BE2C (cell line): ENCODE measurements at regions not wholly inside any gene's neighbourhood (a gene's known extent, or its start where the extent isn't known, plus 50 kb on each side); places are given as distances from the start of the nearest gene placed in this dataset.
"Not testable (repeated sequence)": the region's sequence is repeated elsewhere in the genome, so short reads cannot be mapped to it uniquely, and the experiment has no call there.

Experiments used
- DNase-seq: peaks from one replicate; pipeline ENCODE4 v3.0.0-alpha.2; 2020
- H3K27me3 ChIP-seq: fragments of 250-450 bp; sonication (Bioruptor Pico); 2 replicates; pipeline ENCODE4 v1.5.1; 2020; ENCODE audit warnings: mild to moderate bottlenecking
- H3K36me3 ChIP-seq: fragments of 250-450 bp; sonication (Bioruptor Pico); 2 replicates; pipeline ENCODE4 v1.5.1; 2020; ENCODE audit warnings: mild to moderate bottlenecking
- H3K4me1 ChIP-seq: fragments of 250-450 bp; sonication (Bioruptor Pico); 2 replicates; pipeline ENCODE4 v1.5.1; 2020
- H3K4me3 ChIP-seq: 2 replicates; pipeline ENCODE4 v1.5.1; 2011; ENCODE audit warnings: low read depth, low read length
- H3K9me3 ChIP-seq: fragments of 250-450 bp; sonication (Bioruptor Pico); 2 replicates; pipeline ENCODE4 v1.5.1; 2020
- TF ChIP-seq, protein P1 (sequence below): IDR thresholded peaks from 2 replicates; pipeline ENCODE4 v1.5.1; 2012; ENCODE audit warnings: mild to moderate bottlenecking, low read depth, low read length

DNA sequence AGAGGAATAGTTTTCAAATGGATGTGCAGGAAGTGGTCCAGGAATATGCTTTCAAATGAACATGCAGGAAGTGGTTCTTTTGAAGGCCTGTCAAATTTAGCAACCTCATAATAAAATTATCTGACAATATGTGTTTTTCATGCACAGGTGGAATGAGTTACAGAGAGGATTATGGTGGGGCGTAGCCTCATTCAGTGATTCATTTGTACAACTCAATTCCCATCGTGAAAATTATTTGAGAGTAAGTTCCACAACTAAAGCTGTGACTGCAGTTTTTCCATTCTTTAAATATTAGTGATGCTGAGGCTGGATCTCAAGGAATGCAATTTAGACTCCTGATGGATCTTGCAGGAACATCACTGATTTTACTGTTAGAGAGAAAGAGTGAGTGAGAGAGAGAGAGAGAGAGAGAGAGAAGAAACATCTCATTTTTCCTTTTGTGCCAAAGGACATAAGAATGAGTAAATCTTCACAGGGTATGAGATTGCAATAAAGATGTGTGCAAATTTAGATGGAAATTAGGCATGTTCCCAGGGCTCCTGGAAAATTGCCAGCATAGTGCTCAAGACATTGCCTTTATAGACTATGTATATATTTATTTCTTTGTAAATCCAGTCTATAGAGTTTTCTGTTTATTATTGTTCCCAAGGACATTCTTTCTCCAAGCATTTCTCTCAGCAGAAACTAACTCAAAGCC, 394.9 kb upstream of the ZEB2 start:
- TF ChIP-seq, protein P1, sequence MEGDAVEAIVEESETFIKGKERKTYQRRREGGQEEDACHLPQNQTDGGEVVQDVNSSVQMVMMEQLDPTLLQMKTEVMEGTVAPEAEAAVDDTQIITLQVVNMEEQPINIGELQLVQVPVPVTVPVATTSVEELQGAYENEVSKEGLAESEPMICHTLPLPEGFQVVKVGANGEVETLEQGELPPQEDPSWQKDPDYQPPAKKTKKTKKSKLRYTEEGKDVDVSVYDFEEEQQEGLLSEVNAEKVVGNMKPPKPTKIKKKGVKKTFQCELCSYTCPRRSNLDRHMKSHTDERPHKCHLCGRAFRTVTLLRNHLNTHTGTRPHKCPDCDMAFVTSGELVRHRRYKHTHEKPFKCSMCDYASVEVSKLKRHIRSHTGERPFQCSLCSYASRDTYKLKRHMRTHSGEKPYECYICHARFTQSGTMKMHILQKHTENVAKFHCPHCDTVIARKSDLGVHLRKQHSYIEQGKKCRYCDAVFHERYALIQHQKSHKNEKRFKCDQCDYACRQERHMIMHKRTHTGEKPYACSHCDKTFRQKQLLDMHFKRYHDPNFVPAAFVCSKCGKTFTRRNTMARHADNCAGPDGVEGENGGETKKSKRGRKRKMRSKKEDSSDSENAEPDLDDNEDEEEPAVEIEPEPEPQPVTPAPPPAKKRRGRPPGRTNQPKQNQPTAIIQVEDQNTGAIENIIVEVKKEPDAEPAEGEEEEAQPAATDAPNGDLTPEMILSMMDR, result no peak
- Histone ChIP-seq H3K9me3 (no peaks in the 10 kb centered on the region), H3K36me3 (no peaks in the 10 kb centered on the region), H3K27me3 (no peaks in the 10 kb centered on the region), H3K4me1 (no peaks in the 10 kb centered on the region), H3K4me3 (no peak overlapping the region)
- no peak for DNase-seq

DNA sequence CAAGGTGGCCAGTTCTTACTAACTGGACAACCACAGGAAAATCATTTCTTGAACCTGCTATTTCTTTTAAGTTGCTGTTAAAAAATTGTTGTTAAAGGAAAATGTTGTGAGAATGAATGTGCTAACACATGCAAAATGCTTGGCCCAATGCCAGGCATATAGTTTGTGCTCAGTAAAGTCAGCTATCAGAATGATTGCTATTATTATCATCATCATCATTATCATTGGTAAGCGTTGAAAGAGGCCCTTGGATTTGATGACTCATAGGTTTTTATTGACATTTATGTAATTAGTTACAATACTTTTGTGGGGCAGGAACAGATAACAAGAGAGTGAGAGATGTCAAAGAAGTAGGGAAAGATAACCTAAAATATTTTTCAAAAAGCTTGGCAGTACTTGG, 394.2 kb upstream of the ZEB2 start:
- TF ChIP-seq, protein P1, result no peak
- no peak for DNase-seq
- no peaks in the 10 kb centered on the region for H3K4me1 ChIP-seq
- H3K36me3 ChIP-seq, result no peaks in the 10 kb centered on the region
- no peak overlapping the region for H3K4me3 ChIP-seq
- H3K9me3 ChIP-seq, result no peaks in the 10 kb centered on the region
- no peaks in the 10 kb centered on the region for H3K27me3 ChIP-seq

DNA sequence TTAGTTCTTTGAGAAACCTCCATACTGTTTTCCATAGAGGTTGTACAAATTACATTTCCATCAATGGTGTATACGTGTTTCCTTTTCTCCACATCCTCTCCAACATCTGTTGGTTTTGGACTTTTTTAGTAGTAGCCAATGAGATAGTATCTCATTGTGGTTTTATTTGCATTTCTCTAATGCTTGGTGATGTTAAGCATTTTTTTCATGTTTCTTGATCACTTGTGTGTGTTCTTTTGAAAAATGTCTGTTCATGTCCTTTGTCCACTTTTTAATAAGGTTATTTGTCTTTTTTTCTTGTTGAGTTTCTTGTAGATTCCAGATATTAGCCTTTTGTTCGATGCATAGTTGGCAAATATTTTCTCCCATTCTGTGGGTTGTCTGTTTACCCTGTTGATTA, 392.3 kb upstream of the ZEB2 start:
- DNase-seq, result no peak
- TF ChIP-seq, protein P1, result no peak
- H3K27me3 ChIP-seq, result no peaks in the 10 kb centered on the region
- H3K4me3 ChIP-seq, result no peak overlapping the region
- H3K36me3 ChIP-seq, result no peaks in the 10 kb centered on the region
- H3K4me1 ChIP-seq, result no peaks in the 10 kb centered on the region
- no peaks in the 10 kb centered on the region for H3K9me3 ChIP-seq

DNA sequence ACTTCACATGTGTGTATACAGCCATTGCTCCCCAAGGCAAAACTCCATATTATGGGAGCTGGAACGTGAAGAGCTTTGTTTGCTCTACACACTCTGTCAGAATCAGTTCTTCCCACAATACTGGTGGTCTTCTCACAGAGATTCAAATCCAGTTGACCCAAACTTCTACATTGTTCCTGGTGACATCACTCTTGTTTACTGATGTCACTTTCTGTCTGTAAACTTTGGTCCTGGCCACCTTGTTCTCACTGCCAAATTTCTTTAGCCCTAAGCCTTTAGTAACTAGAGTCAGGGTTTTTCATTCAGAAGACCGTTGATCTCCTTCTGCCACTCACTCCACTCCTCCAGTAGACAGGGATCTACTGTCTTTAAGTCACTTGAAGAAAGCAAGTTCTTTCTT, 386.0 kb upstream of the ZEB2 start:
- Histone ChIP-seq H3K9me3 (no peaks in the 10 kb centered on the region), H3K4me1 (no peaks in the 10 kb centered on the region), H3K27me3 (no peaks in the 10 kb centered on the region), H3K36me3 (no peaks in the 10 kb centered on the region), H3K4me3 (no peak overlapping the region)
- no peak for DNase-seq
- TF ChIP-seq, protein P1, result no peak

DNA sequence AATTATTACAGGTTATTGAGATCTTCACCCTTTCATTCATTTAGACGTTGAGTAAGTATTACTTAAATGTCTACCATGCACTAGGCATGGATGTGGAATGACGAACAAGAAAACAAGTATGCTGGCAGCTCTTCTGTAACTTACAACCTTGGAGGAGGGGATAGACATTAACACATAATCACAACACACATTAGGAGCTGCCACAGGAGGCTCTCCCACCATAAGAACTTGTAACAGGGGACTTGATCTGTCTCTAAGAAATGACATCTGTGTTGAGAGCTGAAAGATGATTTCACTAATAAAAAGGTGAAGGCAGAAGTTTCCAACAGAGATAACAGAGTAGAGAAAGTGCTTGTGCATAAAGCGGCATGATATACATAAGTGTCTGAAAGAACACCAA, 384.7 kb upstream of the ZEB2 start:
- no peaks in the 10 kb centered on the region for H3K27me3 ChIP-seq

DNA sequence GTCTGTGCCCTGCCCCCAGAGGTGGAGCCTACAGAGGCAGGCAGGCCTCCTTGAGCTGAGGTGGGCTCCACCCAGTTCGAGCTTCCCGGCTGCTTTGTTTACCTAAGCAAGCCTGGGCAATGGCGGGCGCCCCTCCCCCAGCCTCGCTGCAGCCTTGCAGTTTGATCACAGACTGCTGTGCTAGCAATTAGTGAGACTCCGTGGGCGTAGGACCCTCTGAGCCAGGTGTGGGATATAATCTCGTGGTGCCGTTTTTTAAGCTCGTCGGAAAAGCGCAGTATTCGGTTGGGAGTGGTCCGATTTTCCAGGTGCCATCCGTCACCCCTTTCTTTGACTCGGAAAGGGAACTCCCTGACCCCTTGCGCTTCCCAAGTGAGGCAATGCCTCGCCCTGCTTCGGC, 383.1 kb upstream of the ZEB2 start:
- H3K9me3 ChIP-seq, H3K4me1 ChIP-seq, H3K4me3 ChIP-seq, DNase-seq, H3K27me3 ChIP-seq, H3K36me3 ChIP-seq: not testable (repeated sequence)

More for the DNA sequence above, 384.7 kb upstream of the ZEB2 start:
- no peaks in the 10 kb centered on the region for H3K9me3 ChIP-seq
- no peaks in the 10 kb centered on the region for H3K4me1 ChIP-seq
- TF ChIP-seq, protein P1, result no peak
- no peak overlapping the region for H3K4me3 ChIP-seq
- no peak for DNase-seq
- H3K36me3 ChIP-seq, result no peaks in the 10 kb centered on the region

DNA sequence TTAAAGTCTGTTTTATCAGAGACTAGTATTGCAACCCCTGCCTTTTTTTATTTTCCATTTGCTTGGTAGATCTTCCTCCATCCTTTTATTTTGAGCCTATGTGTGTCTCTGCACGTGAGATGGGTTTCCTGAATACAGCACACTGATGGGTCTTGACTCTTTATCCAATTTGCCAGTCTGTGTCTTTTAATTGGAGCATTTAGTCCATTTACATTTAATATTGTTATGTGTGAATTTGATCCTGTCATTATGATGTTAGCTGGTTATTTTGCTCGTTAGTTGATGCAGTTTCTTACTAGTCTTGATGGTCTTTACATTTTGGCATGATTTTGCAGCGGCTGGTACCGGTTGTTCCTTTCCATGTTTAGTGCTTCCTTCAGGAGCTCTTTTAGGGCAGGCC, 381.5 kb upstream of the ZEB2 start:
- not testable (repeated sequence) for H3K4me3 ChIP-seq, H3K9me3 ChIP-seq, H3K27me3 ChIP-seq, DNase-seq, H3K4me1 ChIP-seq, H3K36me3 ChIP-seq
